GM23338 (cell line): ENCODE measurements at regions not wholly inside any gene's neighbourhood (a gene's known extent, or its start where the extent isn't known, plus 50 kb on each side); places are given as distances from the start of the nearest gene placed in this dataset.
"Not testable (repeated sequence)": the region's sequence is repeated elsewhere in the genome, so short reads cannot be mapped to it uniquely, and the experiment has no call there.

ENCODE experiments used
- ATAC-seq: fragments of 200-7000 bp; cut with Tn5 transposase; 3 replicates; pipeline ENCODE4 v1.9.1; 2020
- DNase-seq: peaks from one replicate; pipeline ENCODE4 v3.0.0-alpha.2; 2015; ENCODE audit warnings: low spot score
- H2AFZ ChIP-seq: fragments of 200-600 bp; sonication (generic); 2 replicates; pipeline ENCODE4 v1.8.0; 2016; ENCODE audit warnings: antibody characterized with exemption, mild to moderate bottlenecking, moderate library complexity
- H3F3A ChIP-seq: fragments of 200-600 bp; sonication (generic); replicated peaks from 2 replicates; pipeline ENCODE4 v1.8.0; 2017; ENCODE audit warnings: antibody characterized with exemption, mixed run types, low read depth
- H3K27ac ChIP-seq: fragments of 200-600 bp; sonication (generic); 2 replicates; pipeline ENCODE4 v1.6.1; 2016; ENCODE audit warnings: low read depth
- H3K27me3 ChIP-seq: fragments of 200-600 bp; sonication (generic); 2 replicates; pipeline ENCODE4 v1.8.0; 2016; ENCODE audit warnings: mild to moderate bottlenecking, mixed run types, moderate library complexity; ENCODE audit not compliant: insufficient read depth
- H3K36me3 ChIP-seq: fragments of 200-600 bp; sonication (generic); 2 replicates; pipeline ENCODE4 v1.8.0; 2016; ENCODE audit warnings: mild to moderate bottlenecking; ENCODE audit not compliant: insufficient read depth
- H3K4me1 ChIP-seq: fragments of 200-600 bp; sonication (generic); 2 replicates; pipeline ENCODE4 v1.8.0; 2016; ENCODE audit warnings: mild to moderate bottlenecking, moderate library complexity; ENCODE audit not compliant: insufficient read depth
- H3K4me2 ChIP-seq: fragments of 200-600 bp; sonication (generic); 2 replicates; pipeline ENCODE4 v1.7.1; 2017; ENCODE audit warnings: mixed run types
- H3K4me3 ChIP-seq: fragments of 200-600 bp; sonication (generic); 2 replicates; pipeline ENCODE4 v1.6.1; 2016; ENCODE audit warnings: mixed run types
- H3K79me2 ChIP-seq: fragments of 200-600 bp; sonication (generic); replicated peaks from 2 replicates; pipeline ENCODE4 v1.8.0; 2017; ENCODE audit warnings: mild to moderate bottlenecking; ENCODE audit not compliant: insufficient read depth
- H3K9me2 ChIP-seq: fragments of 200-600 bp; sonication (generic); 2 replicates; pipeline ENCODE4 v1.8.0; 2017; ENCODE audit not compliant: insufficient read depth
- H4K20me1 ChIP-seq: fragments of 200-600 bp; sonication (generic); replicated peaks from 2 replicates; pipeline ENCODE4 v1.8.0; 2017; ENCODE audit warnings: mild to moderate bottlenecking; ENCODE audit not compliant: insufficient read depth
- H3K27ac Mint-ChIP-seq: 2 replicates; pipeline ENCODE4 v1.8.0; 2020; ENCODE audit warnings: inconsistent platforms, mild to moderate bottlenecking, moderate library complexity, mixed read lengths
- H3K27me3 Mint-ChIP-seq: 3 replicates; pipeline ENCODE4 v1.8.0; 2022; ENCODE audit warnings: low read depth, mild to moderate bottlenecking, moderate library complexity, mixed read lengths, inconsistent platforms; ENCODE audit not compliant: insufficient read depth, poor library complexity
- H3K36me3 Mint-ChIP-seq: 3 replicates; pipeline ENCODE4 v1.8.0; 2021; ENCODE audit warnings: low read depth, mild to moderate bottlenecking, inconsistent platforms, moderate library complexity, mixed read lengths
- H3K4me1 Mint-ChIP-seq: 3 replicates; pipeline ENCODE4 v1.8.0; 2020; ENCODE audit warnings: mild to moderate bottlenecking, inconsistent platforms, mixed read lengths
- H3K4me3 Mint-ChIP-seq: 3 replicates; pipeline ENCODE4 v1.8.0; 2021; ENCODE audit warnings: moderate library complexity, mild to moderate bottlenecking, inconsistent platforms, mixed read lengths
- H3K9me3 Mint-ChIP-seq: 3 replicates; pipeline ENCODE4 v1.8.0; 2020; ENCODE audit warnings: moderate library complexity, mild to moderate bottlenecking, inconsistent platforms, mixed read lengths
- EZH2phosphoT487 ChIP-seq: fragments of 200-600 bp; sonication (generic); IDR thresholded peaks from one replicate; pipeline ENCODE4 v1.8.1; 2018; ENCODE audit warnings: antibody characterized with exemption; ENCODE audit not compliant: unreplicated experiment
- JUNB ChIP-seq: IDR thresholded peaks from one replicate; pipeline ENCODE4 v1.6.1; 2016; ENCODE audit warnings: antibody characterized with exemption; ENCODE audit not compliant: unreplicated experiment
- TF ChIP-seq, protein P1 (sequence below): IDR thresholded peaks from one replicate; pipeline ENCODE4 v1.6.1; 2018; ENCODE audit warnings: antibody characterized with exemption; ENCODE audit not compliant: unreplicated experiment
- TF ChIP-seq, protein P2 (sequence below), 2 experiments: fragments of 200-600 bp in 1 of 2; sonication (generic) in 1 of 2; conservative IDR thresholded peaks; 2 replicates each; pipeline versions ENCODE4 v1.5.1 to v1.6.1; 2016 to 2017; ENCODE audit warnings: antibody characterized with exemption in 2 of 2, low read depth in 2 of 2, mild to moderate bottlenecking in 2 of 2, moderate library complexity in 1 of 2

DNA sequence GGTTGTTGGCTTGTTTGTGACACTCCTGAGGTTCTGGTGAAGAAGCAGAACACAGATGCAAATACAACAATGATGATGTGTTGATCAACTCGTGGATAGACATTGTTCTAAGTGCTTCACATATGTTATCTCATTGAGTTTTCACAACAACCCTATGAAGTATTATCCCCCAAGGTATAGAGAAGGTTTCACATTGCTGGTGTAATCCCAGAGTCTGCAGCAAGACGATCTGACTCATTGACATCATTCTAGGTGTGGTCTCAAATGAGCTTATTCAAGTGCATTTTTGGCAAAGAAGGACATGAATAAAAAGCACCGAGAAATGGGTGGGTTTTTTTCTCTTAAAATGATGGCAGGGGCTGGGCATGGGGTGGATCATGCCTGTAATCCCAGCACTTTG is 64.1 kb upstream of the SCAF4 start (continued):
- TF ChIP-seq, protein P1, sequence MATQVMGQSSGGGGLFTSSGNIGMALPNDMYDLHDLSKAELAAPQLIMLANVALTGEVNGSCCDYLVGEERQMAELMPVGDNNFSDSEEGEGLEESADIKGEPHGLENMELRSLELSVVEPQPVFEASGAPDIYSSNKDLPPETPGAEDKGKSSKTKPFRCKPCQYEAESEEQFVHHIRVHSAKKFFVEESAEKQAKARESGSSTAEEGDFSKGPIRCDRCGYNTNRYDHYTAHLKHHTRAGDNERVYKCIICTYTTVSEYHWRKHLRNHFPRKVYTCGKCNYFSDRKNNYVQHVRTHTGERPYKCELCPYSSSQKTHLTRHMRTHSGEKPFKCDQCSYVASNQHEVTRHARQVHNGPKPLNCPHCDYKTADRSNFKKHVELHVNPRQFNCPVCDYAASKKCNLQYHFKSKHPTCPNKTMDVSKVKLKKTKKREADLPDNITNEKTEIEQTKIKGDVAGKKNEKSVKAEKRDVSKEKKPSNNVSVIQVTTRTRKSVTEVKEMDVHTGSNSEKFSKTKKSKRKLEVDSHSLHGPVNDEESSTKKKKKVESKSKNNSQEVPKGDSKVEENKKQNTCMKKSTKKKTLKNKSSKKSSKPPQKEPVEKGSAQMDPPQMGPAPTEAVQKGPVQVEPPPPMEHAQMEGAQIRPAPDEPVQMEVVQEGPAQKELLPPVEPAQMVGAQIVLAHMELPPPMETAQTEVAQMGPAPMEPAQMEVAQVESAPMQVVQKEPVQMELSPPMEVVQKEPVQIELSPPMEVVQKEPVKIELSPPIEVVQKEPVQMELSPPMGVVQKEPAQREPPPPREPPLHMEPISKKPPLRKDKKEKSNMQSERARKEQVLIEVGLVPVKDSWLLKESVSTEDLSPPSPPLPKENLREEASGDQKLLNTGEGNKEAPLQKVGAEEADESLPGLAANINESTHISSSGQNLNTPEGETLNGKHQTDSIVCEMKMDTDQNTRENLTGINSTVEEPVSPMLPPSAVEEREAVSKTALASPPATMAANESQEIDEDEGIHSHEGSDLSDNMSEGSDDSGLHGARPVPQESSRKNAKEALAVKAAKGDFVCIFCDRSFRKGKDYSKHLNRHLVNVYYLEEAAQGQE = no peak
- TF ChIP-seq, protein P2, sequence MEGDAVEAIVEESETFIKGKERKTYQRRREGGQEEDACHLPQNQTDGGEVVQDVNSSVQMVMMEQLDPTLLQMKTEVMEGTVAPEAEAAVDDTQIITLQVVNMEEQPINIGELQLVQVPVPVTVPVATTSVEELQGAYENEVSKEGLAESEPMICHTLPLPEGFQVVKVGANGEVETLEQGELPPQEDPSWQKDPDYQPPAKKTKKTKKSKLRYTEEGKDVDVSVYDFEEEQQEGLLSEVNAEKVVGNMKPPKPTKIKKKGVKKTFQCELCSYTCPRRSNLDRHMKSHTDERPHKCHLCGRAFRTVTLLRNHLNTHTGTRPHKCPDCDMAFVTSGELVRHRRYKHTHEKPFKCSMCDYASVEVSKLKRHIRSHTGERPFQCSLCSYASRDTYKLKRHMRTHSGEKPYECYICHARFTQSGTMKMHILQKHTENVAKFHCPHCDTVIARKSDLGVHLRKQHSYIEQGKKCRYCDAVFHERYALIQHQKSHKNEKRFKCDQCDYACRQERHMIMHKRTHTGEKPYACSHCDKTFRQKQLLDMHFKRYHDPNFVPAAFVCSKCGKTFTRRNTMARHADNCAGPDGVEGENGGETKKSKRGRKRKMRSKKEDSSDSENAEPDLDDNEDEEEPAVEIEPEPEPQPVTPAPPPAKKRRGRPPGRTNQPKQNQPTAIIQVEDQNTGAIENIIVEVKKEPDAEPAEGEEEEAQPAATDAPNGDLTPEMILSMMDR (conservative IDR thresholded peaks at IDR 0.05; ENCODE audit: low read depth in 2 of 2) = no peak
- TF ChIP-seq EZH2phosphoT487 = no peak

DNA sequence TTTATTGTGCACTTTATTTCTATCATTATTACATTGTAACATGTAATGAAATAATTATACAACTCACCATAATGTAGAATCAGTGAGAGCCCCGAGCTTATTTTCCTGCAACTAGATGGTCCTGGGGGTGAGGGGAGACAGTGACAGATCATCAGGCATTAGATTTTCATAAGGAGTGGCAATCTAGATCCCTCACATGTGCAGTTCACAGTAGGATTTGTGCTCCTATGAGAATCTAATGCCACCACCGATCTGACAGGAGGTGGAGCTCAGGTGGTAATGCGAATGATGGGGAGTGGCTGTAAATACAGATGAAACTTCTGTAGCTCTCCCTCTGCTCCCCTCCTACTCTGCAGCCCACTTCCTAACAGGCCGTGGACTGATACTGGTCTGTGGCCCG is 58.5 kb upstream of the SCAF4 start:
- not testable (repeated sequence) for H3K36me3 ChIP-seq, ATAC-seq, H3K4me1 ChIP-seq, H3K4me3 ChIP-seq, H3K27ac Mint-ChIP-seq, H4K20me1 ChIP-seq, H3K4me2 ChIP-seq, DNase-seq, H3K27me3 ChIP-seq, H3K79me2 ChIP-seq, H3K27ac ChIP-seq, H3K4me3 Mint-ChIP-seq, H3K27me3 Mint-ChIP-seq, H2AFZ ChIP-seq, H3K4me1 Mint-ChIP-seq, H3K9me2 ChIP-seq, H3F3A ChIP-seq, H3K36me3 Mint-ChIP-seq
- peaks cover 18% of the 10 kb centered on the region for H3K9me3 Mint-ChIP-seq

GRCh38 chr21:31788581-31788980 is 56.7 kb upstream of the SCAF4 start:
- no peaks in the 10 kb centered on the region for H3K79me2 ChIP-seq
- H3K9me3 Mint-ChIP-seq = peaks cover 19% of the 10 kb centered on the region
- H3K27ac Mint-ChIP-seq = no peak overlapping the region
- no peaks in the 10 kb centered on the region for H3K4me1 Mint-ChIP-seq
- peaks cover 9% of the 10 kb centered on the region for H3K27me3 Mint-ChIP-seq
- no peaks in the 10 kb centered on the region for H4K20me1 ChIP-seq
- no peak overlapping the region for H3K4me3 Mint-ChIP-seq
- no peaks in the 10 kb centered on the region for H3K36me3 ChIP-seq
- H2AFZ ChIP-seq = no peak overlapping the region
- DNase-seq = no peak
- no peak overlapping the region for H3K4me2 ChIP-seq
- no peak for ATAC-seq
- TF ChIP-seq EZH2phosphoT487 (no peak), JUNB (no peak)
- TF ChIP-seq, protein P1 = no peak
- no peaks in the 10 kb centered on the region for H3F3A ChIP-seq
- H3K9me2 ChIP-seq = 0 out of 2 replicates have a peak, but pooled peaks cover 2% of the 10 kb centered on the region
- H3K27ac ChIP-seq = no peak overlapping the region
- no peaks in the 10 kb centered on the region for H3K27me3 ChIP-seq
- H3K4me3 ChIP-seq = no peak overlapping the region
- no peaks in the 10 kb centered on the region for H3K4me1 ChIP-seq
- peaks cover 10% of the 10 kb centered on the region; the same call in 2 of the 3 replicates for H3K36me3 Mint-ChIP-seq

DNA sequence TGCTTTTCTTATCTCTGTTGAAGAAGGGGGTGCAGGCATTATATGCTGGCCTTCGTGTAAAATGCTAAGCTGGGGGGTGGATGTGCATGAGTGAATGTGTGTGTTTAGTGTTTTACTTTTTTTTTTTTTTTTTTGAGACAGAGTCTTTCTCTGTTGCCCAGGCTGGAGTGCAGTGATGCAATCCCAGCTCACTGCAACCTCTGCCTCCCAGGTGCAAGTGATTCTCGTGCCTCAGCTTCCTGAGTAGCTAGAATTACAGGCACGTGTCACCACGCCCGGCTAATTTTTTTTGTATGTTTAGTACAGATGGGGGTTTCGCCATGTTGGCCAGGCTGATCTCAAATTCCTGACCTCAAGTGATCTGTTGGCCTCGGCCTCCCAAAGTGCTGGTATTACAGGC is 55.8 kb upstream of the SCAF4 start:
- not testable (repeated sequence) for H3K27ac ChIP-seq, H3K4me1 Mint-ChIP-seq, H3K36me3 Mint-ChIP-seq, ATAC-seq, H4K20me1 ChIP-seq, DNase-seq, H3K27me3 ChIP-seq, H3K4me1 ChIP-seq, H3K79me2 ChIP-seq, H3K27me3 Mint-ChIP-seq, H3K9me2 ChIP-seq, H3K4me2 ChIP-seq, H2AFZ ChIP-seq, H3K4me3 ChIP-seq, H3K36me3 ChIP-seq, H3F3A ChIP-seq, H3K27ac Mint-ChIP-seq, H3K4me3 Mint-ChIP-seq
- peaks cover 19% of the 10 kb centered on the region for H3K9me3 Mint-ChIP-seq
